Activated CD4-positive, alpha-beta T cell treated with anti-CD3 and anti-CD28 coated beads for 36 hours (primary cell): ENCODE measurements at regions not wholly inside any gene's neighbourhood (a gene's known extent, or its start where the extent isn't known, plus 50 kb on each side); places are given as distances from the start of the nearest gene placed in this dataset.
"Not testable (repeated sequence)": the region's sequence is repeated elsewhere in the genome, so short reads cannot be mapped to it uniquely, and the experiment has no call there.

ENCODE experiments used
- ATAC-seq: fragments of 200-7000 bp; cut with Tn5 transposase; one replicate; pipeline ENCODE4 v1.10.0; 2021; ENCODE audit warnings: mild to moderate bottlenecking, moderate library complexity
- CTCF ChIA-PET: fragments of 350-600 bp; sonication (Branson Sonifier 250); formaldehyde crosslinking; loops from one replicate; lab custom pipeline; 2021; ENCODE audit warnings: antibody characterized with exemption; lab: Charles Lee
- POLR2A ChIA-PET: fragments of 350-600 bp; sonication (Branson Sonifier 250); formaldehyde crosslinking; loops from one replicate; lab custom pipeline; 2021; ENCODE audit warnings: antibody characterized with exemption, inconsistent platforms; lab: Charles Lee
- DNase-seq: peaks from one replicate; pipeline ENCODE4 v3.0.0-alpha.2; 2020
- H3K27ac Mint-ChIP-seq: one replicate; pipeline ENCODE4 v1.8.0; 2021; ENCODE audit warnings: mixed read lengths
- H3K27me3 Mint-ChIP-seq: one replicate; pipeline ENCODE4 v1.8.0; 2021; ENCODE audit warnings: mixed read lengths
- H3K36me3 Mint-ChIP-seq: one replicate; pipeline ENCODE4 v1.8.0; 2021; ENCODE audit warnings: low read depth, mixed read lengths
- H3K4me1 Mint-ChIP-seq: one replicate; pipeline ENCODE4 v1.8.0; 2021; ENCODE audit warnings: mixed read lengths
- H3K4me3 Mint-ChIP-seq: one replicate; pipeline ENCODE4 v1.8.0; 2021; ENCODE audit warnings: mild to moderate bottlenecking, moderate library complexity, mixed read lengths
- H3K9me3 Mint-ChIP-seq: one replicate; pipeline ENCODE4 v1.8.0; 2021; ENCODE audit warnings: low read depth, mixed read lengths
- intact Hi-C, 2 experiments: fragments of 100-400 bp; cut with DNase I in 1 of 2; cut with micrococcal nuclease in 1 of 2; formaldehyde crosslinking; loops; one replicate each; pipeline versions ENCODE4 v1.14.2 to v1.15.1; 2022 to 2024; cut with DNase I, micrococcal nuclease

- Mint-ChIP-seq H3K4me1 (no peaks in the 10 kb centered on the region), H3K27ac (no peak overlapping the region), H3K4me3 (no peak overlapping the region), H3K27me3 (peaks cover 1% of the 10 kb centered on the region), H3K9me3 (peaks cover 5% of the 10 kb centered on the region), H3K36me3 (no peaks in the 10 kb centered on the region)
- POLR2A ChIA-PET, result no interaction called here
- CTCF ChIA-PET, result no interaction called here
- no peak for ATAC-seq
- DNase-seq, result no peak
- intact Hi-C loops, result no loop called here
Measured at GRCh38 chr6:22119500-22119899, 177.3 kb downstream of the PRL start.

GRCh38 chr6:22124756-22125155 is 172.1 kb downstream of the PRL start:
- Mint-ChIP-seq H3K4me3 (no peak overlapping the region), H3K27me3 (no peaks in the 10 kb centered on the region), H3K4me1 (no peaks in the 10 kb centered on the region), H3K27ac (no peak overlapping the region), H3K9me3 (peaks cover 6% of the 10 kb centered on the region), H3K36me3 (no peaks in the 10 kb centered on the region)
- intact Hi-C loops, result no loop called here
- ChIA-PET POLR2A (no interaction called here), CTCF (no interaction called here)
- DNase-seq (no peak), ATAC-seq (no peak)

- POLR2A ChIA-PET, result no interaction called here
- ATAC-seq, result no peak
- no peak overlapping the region for H3K27ac Mint-ChIP-seq
- intact Hi-C loops, result no loop called here
- no peaks in the 10 kb centered on the region for H3K27me3 Mint-ChIP-seq
- CTCF ChIA-PET, result no interaction called here
- peaks cover 6% of the 10 kb centered on the region for H3K9me3 Mint-ChIP-seq
- no peak for DNase-seq
- no peaks in the 10 kb centered on the region for H3K36me3 Mint-ChIP-seq
- H3K4me3 Mint-ChIP-seq, result no peak overlapping the region
- no peaks in the 10 kb centered on the region for H3K4me1 Mint-ChIP-seq
Measured at GRCh38 chr6:22126910-22127309, 169.9 kb downstream of the PRL start.

- Mint-ChIP-seq H3K36me3 (no peaks in the 10 kb centered on the region), H3K27me3 (no peaks in the 10 kb centered on the region), H3K4me1 (no peaks in the 10 kb centered on the region), H3K4me3 (no peak overlapping the region), H3K9me3 (peaks cover 6% of the 10 kb centered on the region), H3K27ac (no peak overlapping the region)
- no peak for DNase-seq
- intact Hi-C loops, result no loop called here
- no peak for ATAC-seq
- CTCF ChIA-PET, result no interaction called here
- POLR2A ChIA-PET, result no interaction called here
Measured at GRCh38 chr6:22129751-22130150, 167.1 kb downstream of the PRL start.

- Mint-ChIP-seq H3K4me3 (no peak overlapping the region), H3K27me3 (no peaks in the 10 kb centered on the region), H3K36me3 (no peaks in the 10 kb centered on the region), H3K9me3 (no peaks in the 10 kb centered on the region), H3K4me1 (no peaks in the 10 kb centered on the region), H3K27ac (no peak overlapping the region)
- DNase-seq (no peak), ATAC-seq (no peak)
- intact Hi-C loops, result no loop called here
- ChIA-PET CTCF (no interaction called here), POLR2A (no interaction called here)
Measured at GRCh38 chr6:22132656-22133055, 164.2 kb downstream of the PRL start.

- ChIA-PET POLR2A (no interaction called here), CTCF (no interaction called here)
- intact Hi-C loops, result no loop called here
- Mint-ChIP-seq H3K4me3 (no peak overlapping the region), H3K27ac (no peak overlapping the region), H3K4me1 (no peaks in the 10 kb centered on the region), H3K27me3 (no peaks in the 10 kb centered on the region), H3K36me3 (no peaks in the 10 kb centered on the region), H3K9me3 (no peaks in the 10 kb centered on the region)
- no peak for ATAC-seq
- DNase-seq, result no peak
Measured at GRCh38 chr6:22133357-22133756, 163.5 kb downstream of the PRL start.

GRCh38 chr6:22134308-22134707 is 162.5 kb downstream of the PRL start:
- no peak for DNase-seq
- H3K27ac Mint-ChIP-seq, result no peak overlapping the region
- ATAC-seq, result no peak
- POLR2A ChIA-PET, result no interaction called here
- no peaks in the 10 kb centered on the region for H3K9me3 Mint-ChIP-seq
- CTCF ChIA-PET, result no interaction called here
- no peak overlapping the region for H3K4me3 Mint-ChIP-seq
- no peaks in the 10 kb centered on the region for H3K36me3 Mint-ChIP-seq
- intact Hi-C loops, result no loop called here
- H3K27me3 Mint-ChIP-seq, result no peaks in the 10 kb centered on the region
- H3K4me1 Mint-ChIP-seq, result no peaks in the 10 kb centered on the region

GRCh38 chr6:22135395-22135794 is 161.4 kb downstream of the PRL start:
- ChIA-PET CTCF (no interaction called here), POLR2A (no interaction called here)
- H3K9me3 Mint-ChIP-seq, result no peaks in the 10 kb centered on the region
- H3K4me1 Mint-ChIP-seq, result no peaks in the 10 kb centered on the region
- no peak overlapping the region for H3K4me3 Mint-ChIP-seq
- H3K27ac Mint-ChIP-seq, result no peak overlapping the region
- ATAC-seq, result no peak
- intact Hi-C loops, result no loop called here
- no peaks in the 10 kb centered on the region for H3K36me3 Mint-ChIP-seq
- H3K27me3 Mint-ChIP-seq, result no peaks in the 10 kb centered on the region
- DNase-seq, result no peak

- POLR2A ChIA-PET, H3K27ac Mint-ChIP-seq, H3K4me1 Mint-ChIP-seq, DNase-seq, intact Hi-C loops, H3K36me3 Mint-ChIP-seq, ATAC-seq, CTCF ChIA-PET, H3K4me3 Mint-ChIP-seq, H3K27me3 Mint-ChIP-seq, H3K9me3 Mint-ChIP-seq: not testable (repeated sequence)
Measured at GRCh38 chr6:22140736-22141135, 156.1 kb downstream of the PRL start.

GRCh38 chr6:22141241-22141745 is 155.5 kb downstream of the PRL start:
- H3K4me3 Mint-ChIP-seq, result no peak overlapping the region
- no peak overlapping the region for H3K27ac Mint-ChIP-seq
- ATAC-seq (no peak), DNase-seq (no peak)
- ChIA-PET POLR2A (no interaction called here), CTCF (no interaction called here)
- no peaks in the 10 kb centered on the region for H3K9me3 Mint-ChIP-seq
- peaks cover 14% of the 10 kb centered on the region for H3K27me3 Mint-ChIP-seq
- intact Hi-C loops, result no loop called here
- peaks cover 6% of the 10 kb centered on the region for H3K4me1 Mint-ChIP-seq
- H3K36me3 Mint-ChIP-seq, result peaks cover 2% of the 10 kb centered on the region

GRCh38 chr6:22142856-22143255 is 154.0 kb downstream of the PRL start:
- Mint-ChIP-seq H3K27me3 (peaks cover 27% of the 10 kb centered on the region), H3K4me3 (no peak overlapping the region), H3K4me1 (peaks cover 19% of the 10 kb centered on the region), H3K36me3 (peaks cover 2% of the 10 kb centered on the region), H3K27ac (no peak overlapping the region), H3K9me3 (no peaks in the 10 kb centered on the region)
- intact Hi-C loops, result no loop called here
- ATAC-seq, result no peak
- CTCF ChIA-PET, result interaction anchor here (0.6 kb wide), 1 partner anchor 208 kb away, joined by 3 read pairs; no protein-coding TSS in a partner anchor
- no peak for DNase-seq
- POLR2A ChIA-PET, result interaction anchor here (0.6 kb wide), 1 partner anchor 704 kb away, joined by 3 read pairs; no protein-coding TSS in a partner anchor

GRCh38 chr6:22145376-22145775 is 151.5 kb downstream of the PRL start:
- ChIA-PET CTCF (no interaction called here), POLR2A (no interaction called here)
- DNase-seq, result no peak
- Mint-ChIP-seq H3K4me3 (no peak overlapping the region), H3K36me3 (peaks cover 2% of the 10 kb centered on the region), H3K9me3 (no peaks in the 10 kb centered on the region), H3K4me1 (peaks cover 32% of the 10 kb centered on the region), H3K27ac (no peak overlapping the region), H3K27me3 (peaks cover 36% of the 10 kb centered on the region)
- intact Hi-C loops, result loop anchor here (5.0 kb wide), 4 partner anchors 53 to 548 kb away; no protein-coding TSS in a partner anchor
- no peak for ATAC-seq
